Upper lobe of left lung (tissue), 4 donors: ENCODE measurements at regions not wholly inside any gene's neighbourhood (a gene's known extent, or its start where the extent isn't known, plus 50 kb on each side); places are given as distances from the start of the nearest gene placed in this dataset.

Experiments used
- EP300 ChIP-seq, 4 donors: sonication (generic); formaldehyde crosslinking; IDR thresholded peaks; one replicate each; pipeline ENCODE4 v1.5.1; 2017; ENCODE audit warnings: antibody characterized with exemption in 4 of 4, control low read depth in 2 of 4
- POLR2A ChIP-seq, 4 donors: fragments of 450-650 bp; IDR thresholded peaks; one replicate each; pipeline ENCODE4 v1.5.1; 2016 to 2017; ENCODE audit warnings: antibody characterized with exemption in 4 of 4, mild to moderate bottlenecking in 2 of 4
- TF ChIP-seq, protein P1 (sequence below), 6 experiments: fragments of 450-650 bp in 4 of 6; fragments of 200-600 bp in 2 of 6; sonication (generic) in 2 of 6; IDR thresholded peaks; one replicate each; pipeline ENCODE4 v1.5.1; 2016 to 2019; ENCODE audit warnings: antibody characterized with exemption in 6 of 6

DNA sequence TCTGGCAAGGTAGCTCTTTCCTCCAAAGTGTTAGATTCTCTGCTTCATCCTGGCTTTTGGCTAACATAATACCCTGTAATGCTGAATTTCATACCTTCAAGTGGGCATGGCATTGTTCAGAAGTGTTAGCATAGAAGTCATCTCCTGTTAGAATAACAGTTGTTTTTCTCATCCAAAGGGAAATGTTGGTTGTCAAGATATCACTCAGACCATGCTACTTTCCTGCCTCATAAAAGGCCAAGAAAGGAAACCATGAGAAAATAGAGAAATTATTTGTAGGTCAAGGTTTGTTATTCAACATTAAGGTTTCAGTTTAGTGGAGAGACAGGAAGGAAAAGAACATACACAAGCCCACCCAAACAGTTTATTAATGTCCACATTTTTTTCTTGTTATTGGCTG lies 472.5 kb downstream of the ARHGEF28 start:
- TF ChIP-seq EP300 (IDR thresholded peaks at IDR 0.05) = no peak
- no peak for TF ChIP-seq POLR2A (IDR thresholded peaks at IDR 0.05)
- TF ChIP-seq, protein P1, sequence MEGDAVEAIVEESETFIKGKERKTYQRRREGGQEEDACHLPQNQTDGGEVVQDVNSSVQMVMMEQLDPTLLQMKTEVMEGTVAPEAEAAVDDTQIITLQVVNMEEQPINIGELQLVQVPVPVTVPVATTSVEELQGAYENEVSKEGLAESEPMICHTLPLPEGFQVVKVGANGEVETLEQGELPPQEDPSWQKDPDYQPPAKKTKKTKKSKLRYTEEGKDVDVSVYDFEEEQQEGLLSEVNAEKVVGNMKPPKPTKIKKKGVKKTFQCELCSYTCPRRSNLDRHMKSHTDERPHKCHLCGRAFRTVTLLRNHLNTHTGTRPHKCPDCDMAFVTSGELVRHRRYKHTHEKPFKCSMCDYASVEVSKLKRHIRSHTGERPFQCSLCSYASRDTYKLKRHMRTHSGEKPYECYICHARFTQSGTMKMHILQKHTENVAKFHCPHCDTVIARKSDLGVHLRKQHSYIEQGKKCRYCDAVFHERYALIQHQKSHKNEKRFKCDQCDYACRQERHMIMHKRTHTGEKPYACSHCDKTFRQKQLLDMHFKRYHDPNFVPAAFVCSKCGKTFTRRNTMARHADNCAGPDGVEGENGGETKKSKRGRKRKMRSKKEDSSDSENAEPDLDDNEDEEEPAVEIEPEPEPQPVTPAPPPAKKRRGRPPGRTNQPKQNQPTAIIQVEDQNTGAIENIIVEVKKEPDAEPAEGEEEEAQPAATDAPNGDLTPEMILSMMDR (IDR thresholded peaks at IDR 0.05) = no peak
